Panc1 (cell line): ENCODE measurements at regions not wholly inside any gene's neighbourhood (a gene's known extent, or its start where the extent isn't known, plus 50 kb on each side); places are given as distances from the start of the nearest gene placed in this dataset.

Experiments
- ATAC-seq: fragments of 200-7000 bp; cut with Tn5 transposase; 2 replicates; pipeline ENCODE4 v1.9.1; 2020; ENCODE audit warnings: mild to moderate bottlenecking, moderate library complexity
- BruUV-seq: library from RNA; stranded (reverse); fragments of 400-500 nt; replicated peaks from 2 replicates; lab custom pipeline; 2021; lab: Mats Ljungman, UMichigan
- CTCF ChIA-PET: fragments of 300-600 bp; sonication (Branson Sonifier 250); formaldehyde crosslinking; loops from one replicate; lab custom pipeline; 2022; ENCODE audit warnings: antibody characterized with exemption; lab: Charles Lee
- POLR2A ChIA-PET: fragments of 300-600 bp; sonication (Branson Sonifier 250); formaldehyde crosslinking; loops from one replicate; lab custom pipeline; 2022; ENCODE audit warnings: antibody characterized with exemption; lab: Charles Lee
- DNase-seq: peaks from one replicate; pipeline ENCODE4 v3.0.0-alpha.2; 2010; ENCODE audit warnings: low read depth, low spot score
- H3K27ac ChIP-seq: 2 replicates; pipeline ENCODE4 v1.5.1; 2011; ENCODE audit warnings: mild to moderate bottlenecking, low read length, inconsistent platforms
- H3K27me3 ChIP-seq: fragments of 200-500 bp; sonication (Bioruptor generic); 2 replicates; pipeline ENCODE4 v1.6.0; 2014; ENCODE audit warnings: low read length, inconsistent platforms; ENCODE audit not compliant: control insufficient read depth, insufficient read depth
- H3K36me3 ChIP-seq: fragments of 200-500 bp; sonication (Bioruptor generic); 2 replicates; pipeline ENCODE4 v1.5.1; 2014; ENCODE audit warnings: inconsistent platforms, mild to moderate bottlenecking, low read length, moderate library complexity; ENCODE audit not compliant: control insufficient read depth, insufficient read depth
- H3K4me1 ChIP-seq: 2 replicates; pipeline ENCODE4 v1.5.1; 2011; ENCODE audit warnings: inconsistent platforms, mild to moderate bottlenecking, low read length, moderate library complexity; ENCODE audit not compliant: control insufficient read depth, insufficient read depth
- H3K4me3 ChIP-seq, 2 experiments: 2 replicates each; pipeline ENCODE4 v1.5.1; 2011 to 2012; ENCODE audit warnings: low read depth in 2 of 2, low read length in 2 of 2, mild to moderate bottlenecking in 2 of 2, inconsistent platforms in 1 of 2, moderate library complexity in 1 of 2
- H3K9me3 ChIP-seq: fragments of 200-500 bp; sonication (Bioruptor generic); 2 replicates; pipeline ENCODE4 v1.5.1; 2014; ENCODE audit warnings: low read depth, mild to moderate bottlenecking, inconsistent platforms, low read length, moderate library complexity; ENCODE audit not compliant: control insufficient read depth, insufficient read depth
- CTCF ChIP-seq: fragments of 450-650 bp; IDR thresholded peaks from 2 replicates; pipeline ENCODE4 v1.5.1; 2017; ENCODE audit warnings: mild to moderate bottlenecking
- POLR2AphosphoS5 ChIP-seq: IDR thresholded peaks from 2 replicates; pipeline ENCODE4 v1.6.1; 2012; ENCODE audit warnings: mild to moderate bottlenecking, low read depth, low read length, moderate library complexity
- REST ChIP-seq, 2 experiments: IDR thresholded peaks; 2 replicates each; pipeline ENCODE4 v1.6.1; 2011 to 2012; ENCODE audit warnings: low read depth in 2 of 2, control low read depth in 1 of 2, low read length in 1 of 2, mild to moderate bottlenecking in 1 of 2, moderate library complexity in 1 of 2; ENCODE audit not compliant: insufficient read depth in 1 of 2
- SIN3A ChIP-seq: IDR thresholded peaks from 2 replicates; pipeline ENCODE4 v1.6.1; 2012; ENCODE audit warnings: low read depth, mild to moderate bottlenecking, low read length, moderate library complexity, borderline replicate concordance; ENCODE audit not compliant: insufficient read depth
- TCF7L2 ChIP-seq: IDR thresholded peaks from 2 replicates; pipeline ENCODE4 v1.6.1; 2011; ENCODE audit warnings: mild to moderate bottlenecking, low read depth, low read length, inconsistent platforms
- in situ Hi-C: cut with HindIII; loops from 2 replicates; pipeline ENCODE4 v1.10.0; 2016; ENCODE audit warnings: low sequenced_read_pairs, low pct_unique_long_range_greater_than_20kb
- intact Hi-C: fragments of 100-400 bp; cut with micrococcal nuclease; formaldehyde crosslinking; loops from one replicate; pipeline ENCODE4 v1.10.0; 2022; ENCODE audit not compliant: unreplicated experiment

- BruUV-seq, result no TSS peak
- in situ Hi-C loops (no loop called here), intact Hi-C loops (no loop called here)
- Histone ChIP-seq H3K27me3 (no peaks in the 10 kb centered on the region), H3K4me1 (no peaks in the 10 kb centered on the region), H3K36me3 (no peaks in the 10 kb centered on the region), H3K4me3 (no peak overlapping the region), H3K9me3 (no peaks in the 10 kb centered on the region), H3K27ac (no peak overlapping the region)
- POLR2A ChIA-PET, result no interaction called here
- DNase-seq (no peak), ATAC-seq (no peak)
- CTCF ChIA-PET, result no interaction called here
- TF ChIP-seq POLR2AphosphoS5 (no peak), CTCF (no peak), SIN3A (no peak), REST (IDR thresholded peaks at IDR 0.05; ENCODE audit: insufficient read depth in 1 of 2, low read depth in 2 of 2, low read length in 1 of 2) (no peak), TCF7L2 (no peak)
Measured at GRCh38 chr12:60834372-60834771, 1238.5 kb downstream of the SLC16A7 start.

- no peak overlapping the region for H3K4me3 ChIP-seq
- BruUV-seq, result no TSS peak
- in situ Hi-C loops, result no loop called here
- intact Hi-C loops, result no loop called here
- ChIA-PET POLR2A (no interaction called here), CTCF (no interaction called here)
- no peak for DNase-seq
- no peaks in the 10 kb centered on the region for H3K27me3 ChIP-seq
- H3K9me3 ChIP-seq, result no peaks in the 10 kb centered on the region
- TF ChIP-seq REST (IDR thresholded peaks at IDR 0.05; ENCODE audit: insufficient read depth in 1 of 2, low read depth in 2 of 2, low read length in 1 of 2), result no peak
- H3K36me3 ChIP-seq, result no peaks in the 10 kb centered on the region
- no peak overlapping the region for H3K27ac ChIP-seq
- no peaks in the 10 kb centered on the region for H3K4me1 ChIP-seq
- no peak for ATAC-seq
Measured at GRCh38 chr12:60834806-60835205, 1239.0 kb downstream of the SLC16A7 start.
